BLaER1 treated with 17β-estradiol and CSF1 and Interleukin-3, amounts not matched to agents 10 nM and 100 nM (cell line): ENCODE measurements at regions not wholly inside any gene's neighbourhood (a gene's known extent, or its start where the extent isn't known, plus 50 kb on each side); places are given as distances from the start of the nearest gene placed in this dataset.
A peak's percentile ranks its signal among the peaks of the same experiment; 100 is the strongest.
"Not testable (repeated sequence)": the region's sequence is repeated elsewhere in the genome, so short reads cannot be mapped to it uniquely, and the experiment has no call there.

Source experiments
- H3K27ac ChIP-seq, 11 experiments: shearing (Covaris generic); formaldehyde crosslinking; 2 replicates each; pipeline ENCODE4 v1.8.1; 2022
- H3K27me3 ChIP-seq, 11 experiments: shearing (Covaris generic); formaldehyde crosslinking; 2 replicates each; pipeline ENCODE4 v1.8.1; 2022
- H3K36me3 ChIP-seq, 11 experiments: shearing (Covaris generic); formaldehyde crosslinking; 2 replicates each; pipeline ENCODE4 v1.8.1; 2022
- H3K4me1 ChIP-seq, 10 experiments: shearing (Covaris generic); formaldehyde crosslinking; 2 replicates each; pipeline ENCODE4 v1.8.1; 2022
- H3K4me2 ChIP-seq, 11 experiments: shearing (Covaris generic); formaldehyde crosslinking; 2 replicates each; pipeline ENCODE4 v1.8.1; 2022
- H3K4me3 ChIP-seq, 10 experiments: shearing (Covaris generic); formaldehyde crosslinking; 2 replicates each; pipeline ENCODE4 v1.8.1; 2022
- H3K9ac ChIP-seq, 11 experiments: shearing (Covaris generic); formaldehyde crosslinking; 2 replicates each; pipeline ENCODE4 v1.8.1; 2022
- H3K9me3 ChIP-seq, 11 experiments: shearing (Covaris generic); formaldehyde crosslinking; replicated peaks in 1 of 11; 2 replicates each; pipeline ENCODE4 v1.8.1; 2022
- H4K20me1 ChIP-seq, 11 experiments: shearing (Covaris generic); formaldehyde crosslinking; 2 replicates each; pipeline ENCODE4 v1.8.1; 2022
- Cebpa-rat ChIP-seq, 11 experiments: shearing (Covaris generic); IDR thresholded peaks; 2 replicates each; pipeline ENCODE4 v1.8.1; 2022

DNA sequence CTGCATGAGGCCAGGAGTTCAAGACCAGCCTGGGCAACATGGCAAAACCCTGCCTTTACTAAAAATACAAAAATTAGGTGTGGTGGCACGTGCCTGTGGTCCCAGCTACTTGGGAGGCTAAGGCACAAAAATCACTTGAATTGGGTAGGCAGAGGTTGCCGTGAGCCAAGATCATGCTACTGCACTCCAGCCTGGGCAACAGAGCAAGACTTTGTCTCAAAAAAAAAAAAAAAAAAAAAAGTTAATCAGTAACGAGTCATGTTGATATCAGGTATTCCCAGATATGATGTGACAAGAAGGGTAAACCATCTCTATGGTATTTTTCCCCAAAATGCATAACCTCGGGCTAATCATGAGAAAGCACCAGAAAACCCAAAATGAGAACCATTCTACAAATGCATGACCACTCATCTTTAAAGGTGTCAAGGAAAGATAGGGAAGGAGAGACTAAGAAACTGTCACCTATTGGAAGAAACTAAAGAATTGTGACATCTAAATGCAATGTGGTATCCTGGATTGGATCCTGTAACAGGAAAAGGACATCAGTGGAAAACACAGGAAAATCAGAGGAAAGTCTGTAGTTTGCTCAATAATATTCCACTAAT, 66.5 kb upstream of the MAP4 start:
- no peak overlapping the region for H3K27ac ChIP-seq
- H4K20me1 ChIP-seq: peaks cover 24 to 100% (median 96%) of the 10 kb centered on the region in 11 experiments; a peak in 20 of 22 replicates
- TF ChIP-seq Cebpa-rat (IDR thresholded peaks at IDR 0.05): no peak
- H3K9me3 ChIP-seq: no peaks in the 10 kb centered on the region
- H3K4me1 ChIP-seq: peaks cover 26 to 46% (median 30%) of the 10 kb centered on the region in 10 experiments
- H3K9ac ChIP-seq: no peak overlapping the region
- H3K4me3 ChIP-seq: no peak overlapping the region
- H3K36me3 ChIP-seq: peaks cover 13 to 53% (median 30%) of the 10 kb centered on the region in 11 experiments
- no peaks in the 10 kb centered on the region for H3K27me3 ChIP-seq
- peak overlapping the region in 5 of 11 experiments; percentile 1 to 66 (median 49); a peak in 5 of 22 replicates for H3K4me2 ChIP-seq

DNA sequence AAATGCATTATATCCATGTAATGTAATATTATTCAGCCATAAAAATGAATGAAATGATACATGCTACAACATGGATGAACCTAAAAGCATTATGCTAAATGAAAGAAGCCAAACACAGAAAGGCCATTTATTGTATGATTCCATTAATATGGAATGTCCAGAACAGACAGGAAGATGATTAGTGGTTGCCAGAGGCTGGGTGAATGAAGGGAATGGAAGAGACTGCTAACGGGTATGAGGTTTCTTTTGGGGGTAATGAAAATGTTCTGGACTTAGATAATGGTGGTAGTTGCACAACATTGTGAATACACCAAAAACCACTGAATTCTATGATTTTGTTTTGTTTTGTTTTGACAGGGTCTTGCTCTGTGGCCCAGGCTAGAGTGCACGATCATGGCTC, 61.6 kb upstream of the MAP4 start:
- H3K27me3 ChIP-seq: no peaks in the 10 kb centered on the region
- no peak for TF ChIP-seq Cebpa-rat (IDR thresholded peaks at IDR 0.05)
- no peak overlapping the region for H3K27ac ChIP-seq
- H3K4me1 ChIP-seq: peaks cover 0 to 13% (median 3%) of the 10 kb centered on the region in 10 experiments; a peak in 10 of 20 replicates
- H3K9ac ChIP-seq: no peak overlapping the region
- peaks cover 10 to 66% (median 23%) of the 10 kb centered on the region in 11 experiments for H3K36me3 ChIP-seq
- no peak overlapping the region for H3K4me3 ChIP-seq
- H3K9me3 ChIP-seq: peaks cover 0 to 9% (median 0%) of the 10 kb centered on the region in 11 experiments; a peak in 7 of 22 replicates
- no peak overlapping the region for H3K4me2 ChIP-seq
- H4K20me1 ChIP-seq: peaks cover 22 to 96% (median 84%) of the 10 kb centered on the region in 11 experiments; a peak in 20 of 22 replicates

DNA sequence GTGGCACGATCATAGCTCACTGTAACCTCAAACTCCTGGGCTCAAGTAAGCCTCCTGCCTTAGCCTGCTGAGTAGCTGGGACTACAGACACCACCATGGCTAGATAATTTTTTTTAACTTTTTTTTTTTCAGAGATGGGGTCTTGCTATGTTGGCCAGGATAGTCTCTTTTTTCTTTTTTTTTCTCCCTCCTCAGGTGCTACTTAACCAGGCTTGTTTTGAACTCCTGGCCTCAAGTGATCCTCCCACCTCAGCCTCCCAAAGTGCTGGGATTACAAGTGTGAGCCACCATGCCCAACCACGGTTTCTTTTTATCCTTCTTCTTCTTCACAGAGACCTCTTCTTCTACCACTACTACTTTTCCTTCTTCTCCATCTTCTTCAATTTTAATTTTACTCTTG, 53.8 kb upstream of the MAP4 start:
- H3K4me3 ChIP-seq: no peak overlapping the region
- TF ChIP-seq Cebpa-rat (IDR thresholded peaks at IDR 0.05): no peak
- H3K36me3 ChIP-seq: peaks cover 25 to 81% (median 45%) of the 10 kb centered on the region in 11 experiments
- H3K9me3 ChIP-seq: peaks cover 0 to 6% (median 0%) of the 10 kb centered on the region in 11 experiments; a peak in 7 of 22 replicates
- no peak overlapping the region for H3K9ac ChIP-seq
- no peak overlapping the region for H3K4me2 ChIP-seq
- H4K20me1 ChIP-seq: peaks cover 23 to 96% (median 74%) of the 10 kb centered on the region in 11 experiments; a peak in 20 of 22 replicates
- H3K4me1 ChIP-seq: peaks cover 0 to 21% (median 11%) of the 10 kb centered on the region in 10 experiments; a peak in 15 of 20 replicates
- H3K27ac ChIP-seq: no peak overlapping the region
- H3K27me3 ChIP-seq: no peaks in the 10 kb centered on the region

DNA sequence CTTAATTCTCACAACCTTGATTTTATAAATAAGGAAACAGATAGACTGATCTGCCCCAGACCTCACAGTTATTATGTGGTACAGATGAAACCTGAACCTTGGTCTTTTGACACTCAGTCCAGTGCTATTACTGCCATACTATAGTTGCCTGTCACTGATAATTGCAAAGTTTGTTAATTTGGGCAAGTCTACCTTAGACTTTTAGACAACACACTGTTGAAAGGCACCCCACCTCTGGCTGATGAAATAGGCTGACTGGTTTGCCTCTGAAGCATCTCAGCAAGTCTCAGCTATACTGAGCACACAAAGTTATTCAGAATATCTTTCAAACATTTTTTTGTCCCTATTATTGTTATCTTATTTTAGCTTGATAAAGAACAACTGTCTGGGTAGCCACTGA, 53.1 kb upstream of the MAP4 start:
- no peak overlapping the region for H3K4me2 ChIP-seq
- H3K4me3 ChIP-seq: no peak overlapping the region
- no peaks in the 10 kb centered on the region for H3K27me3 ChIP-seq
- H3K9me3 ChIP-seq: no peaks in the 10 kb centered on the region
- H3K36me3 ChIP-seq: peaks cover 20 to 79% (median 42%) of the 10 kb centered on the region in 11 experiments
- no peak overlapping the region for H3K9ac ChIP-seq
- TF ChIP-seq Cebpa-rat (IDR thresholded peaks at IDR 0.05): no peak
- H3K4me1 ChIP-seq: peaks cover 6 to 28% (median 12%) of the 10 kb centered on the region in 10 experiments; a peak in 18 of 20 replicates
- no peak overlapping the region for H3K27ac ChIP-seq
- H4K20me1 ChIP-seq: peaks cover 23 to 96% (median 77%) of the 10 kb centered on the region in 11 experiments; a peak in 20 of 22 replicates

DNA sequence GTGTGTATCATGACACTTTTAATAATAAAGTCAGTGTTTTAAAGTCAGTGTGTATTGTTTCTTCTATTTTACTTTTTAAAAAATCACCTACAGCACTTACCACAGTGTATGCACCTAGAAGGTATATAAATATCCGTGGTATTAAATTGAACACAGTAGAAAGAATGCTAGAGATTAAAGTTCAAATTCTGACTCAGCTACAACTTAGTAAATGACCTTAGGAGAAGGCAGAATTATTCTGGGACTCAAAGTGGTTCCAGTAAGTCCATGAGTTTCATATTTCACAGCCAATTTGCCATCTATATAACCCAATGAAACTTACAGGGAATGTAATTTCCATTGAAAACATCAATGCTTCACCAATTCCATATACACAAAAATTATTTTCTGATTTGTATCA, 52.7 kb upstream of the MAP4 start:
- Histone ChIP-seq H3K36me3 (peaks cover 25 to 78% (median 43%) of the 10 kb centered on the region in 11 experiments), H3K4me2 (no peak overlapping the region), H3K27ac (no peak overlapping the region), H3K9ac (no peak overlapping the region), H3K4me3 (no peak overlapping the region), H3K27me3 (no peaks in the 10 kb centered on the region), H3K9me3 (peaks cover 0 to 4% (median under 1%) of the 10 kb centered on the region in 11 experiments; a peak in 5 of 22 replicates), H4K20me1 (peaks cover 23 to 100% (median 81%) of the 10 kb centered on the region in 11 experiments; a peak in 20 of 22 replicates), H3K4me1 (peaks cover 6 to 32% (median 12%) of the 10 kb centered on the region in 10 experiments; a peak in 18 of 20 replicates)
- TF ChIP-seq Cebpa-rat (IDR thresholded peaks at IDR 0.05): no peak

DNA sequence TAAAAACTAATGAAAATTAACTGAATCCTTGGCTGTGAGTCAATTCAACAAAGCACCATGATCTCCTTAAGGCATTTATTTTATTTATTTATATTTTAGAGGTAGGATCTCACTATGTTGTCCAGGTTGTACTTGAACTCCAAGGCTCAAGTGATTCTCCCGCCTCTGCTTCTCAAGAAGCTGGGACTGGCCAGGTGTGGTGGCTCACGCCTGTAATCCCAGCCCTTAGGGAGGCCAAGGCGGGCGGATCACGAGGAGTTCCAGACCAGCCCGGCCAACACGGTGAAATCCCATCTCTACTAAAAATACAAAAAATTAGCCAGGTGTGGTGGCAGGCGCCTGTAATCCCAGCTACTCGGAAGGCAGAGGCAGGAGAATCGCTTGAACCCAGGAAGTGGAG, 52.1 kb upstream of the MAP4 start:
- H3K9me3 ChIP-seq, H3K27ac ChIP-seq, H3K4me2 ChIP-seq, H3K9ac ChIP-seq, H3K4me3 ChIP-seq, H3K27me3 ChIP-seq: not testable (repeated sequence)
- Histone ChIP-seq H3K36me3 (peaks cover 26 to 81% (median 45%) of the 10 kb centered on the region in 11 experiments), H4K20me1 (peaks cover 23 to 100% (median 81%) of the 10 kb centered on the region in 11 experiments; a peak in 20 of 22 replicates), H3K4me1 (peaks cover 6 to 37% (median 12%) of the 10 kb centered on the region in 10 experiments; a peak in 18 of 20 replicates)

DNA sequence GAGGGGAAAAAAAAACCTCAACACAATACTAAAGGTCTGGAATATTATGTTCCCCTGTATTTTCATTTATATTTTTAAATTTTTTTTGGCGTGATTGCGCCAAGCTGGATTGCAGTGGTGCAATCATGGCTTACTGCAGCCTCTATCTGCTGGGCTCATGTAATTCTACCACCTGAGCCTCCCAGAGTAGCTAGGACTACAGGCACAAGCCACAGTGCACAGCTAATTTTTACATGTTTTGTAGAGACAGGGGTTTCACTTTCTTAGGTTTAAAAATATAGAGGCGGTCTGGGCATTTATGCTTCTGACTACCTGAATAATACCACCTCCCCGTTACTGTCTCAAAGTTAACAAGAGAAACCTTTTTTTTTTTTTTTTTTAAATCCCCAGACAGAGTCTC, 51.1 kb upstream of the MAP4 start:
- H3K27ac ChIP-seq: no peak overlapping the region
- H3K4me2 ChIP-seq: peak overlapping the region in 3 of 11 experiments; percentile 10 to 40 (median 34); a peak in 6 of 22 replicates
- peaks cover 6 to 37% (median 12%) of the 10 kb centered on the region in 10 experiments; a peak in 18 of 20 replicates for H3K4me1 ChIP-seq
- H4K20me1 ChIP-seq: peaks cover 17 to 97% (median 71%) of the 10 kb centered on the region in 11 experiments; a peak in 20 of 22 replicates
- H3K9me3 ChIP-seq: peaks cover 7 to 19% (median 16%) of the 10 kb centered on the region in 11 experiments; a peak in 21 of 22 replicates
- H3K9ac ChIP-seq: no peak overlapping the region; a peak in 1 of 22 replicates
- H3K36me3 ChIP-seq: peaks cover 35 to 82% (median 53%) of the 10 kb centered on the region in 11 experiments
- TF ChIP-seq Cebpa-rat (IDR thresholded peaks at IDR 0.05): no peak
- no peak overlapping the region for H3K4me3 ChIP-seq
- no peaks in the 10 kb centered on the region for H3K27me3 ChIP-seq
